IMR-90 (cell line): ENCODE measurements at regions not wholly inside any gene's neighbourhood (a gene's known extent, or its start where the extent isn't known, plus 50 kb on each side); places are given as distances from the start of the nearest gene placed in this dataset.

Experiments used
- ATAC-seq: fragments of 200-7000 bp; cut with Tn5 transposase; 2 replicates; pipeline ENCODE4 v1.9.1; 2020; ENCODE audit warnings: low read depth, mild to moderate bottlenecking, moderate library complexity
- BruUV-seq: library from RNA; stranded (reverse); fragments of 400-500 nt; replicated peaks from 2 replicates; lab custom pipeline; 2021; lab: Mats Ljungman, UMichigan
- CTCF ChIA-PET: fragments of 300-600 bp; formaldehyde crosslinking; extraction: SDS; loops from one replicate; lab custom pipeline; 2021; ENCODE audit warnings: antibody characterized with exemption; lab: Yijun Ruan, JAX
- POLR2A ChIA-PET: fragments of 300-600 bp; sonication (Branson Sonifier 250); formaldehyde crosslinking; loops from one replicate; lab custom pipeline; 2022; ENCODE audit warnings: antibody characterized with exemption; ENCODE audit not compliant: unreplicated experiment; lab: Charles Lee
- DNase-seq: peaks from one replicate; pipeline ENCODE4 v3.0.0; 2013
- H2AFZ ChIP-seq: replicated peaks from 2 replicates; pipeline ENCODE3; 2013; ENCODE audit warnings: low read length, mild to moderate bottlenecking; ENCODE audit not compliant: poor library complexity
- H2AK5ac ChIP-seq: 2 replicates; pipeline ENCODE4 v1.6.1; 2013; ENCODE audit warnings: low read depth, low read length, inconsistent platforms
- H2AK9ac ChIP-seq: replicated peaks from 2 replicates; pipeline ENCODE3; 2013; ENCODE audit warnings: mild to moderate bottlenecking, low read depth, low read length, moderate library complexity; ENCODE audit not compliant: poor library complexity
- H2BK120ac ChIP-seq: 2 replicates; pipeline ENCODE4 v1.6.1; 2013; ENCODE audit warnings: low read depth, low read length, inconsistent platforms
- H2BK15ac ChIP-seq: 3 replicates; pipeline ENCODE4 v1.6.1; 2013; ENCODE audit warnings: low read depth, low read length, inconsistent platforms
- H2BK20ac ChIP-seq: 2 replicates; pipeline ENCODE4 v1.6.1; 2013; ENCODE audit warnings: low read depth, mild to moderate bottlenecking, inconsistent platforms, low read length, moderate library complexity
- H2BK5ac ChIP-seq: 2 replicates; pipeline ENCODE4 v1.6.1; 2013; ENCODE audit warnings: mild to moderate bottlenecking, low read depth, low read length, inconsistent platforms; ENCODE audit not compliant: poor library complexity, severe bottlenecking
- H3K14ac ChIP-seq: replicated peaks from 2 replicates; pipeline ENCODE4 v1.6.1; 2013; ENCODE audit warnings: low read depth, low read length, inconsistent platforms
- H3K18ac ChIP-seq: 2 replicates; pipeline ENCODE4 v1.6.1; 2013; ENCODE audit warnings: low read depth, low read length, control low read depth
- H3K23ac ChIP-seq: 2 replicates; pipeline ENCODE4 v1.6.1; 2013; ENCODE audit warnings: low read depth, low read length, inconsistent platforms
- H3K27ac ChIP-seq: 2 replicates; pipeline ENCODE4 v1.5.1; 2013; ENCODE audit warnings: mild to moderate bottlenecking, control low read depth, low read length; ENCODE audit not compliant: insufficient read depth
- H3K27me3 ChIP-seq: 2 replicates; pipeline ENCODE4 v1.6.1; 2013; ENCODE audit warnings: low read length; ENCODE audit not compliant: control insufficient read depth, insufficient read depth
- H3K36me3 ChIP-seq: 2 replicates; pipeline ENCODE4 v1.6.1; 2013; ENCODE audit warnings: low read length, mixed read lengths; ENCODE audit not compliant: control insufficient read depth, insufficient read depth
- H3K4ac ChIP-seq: 2 replicates; pipeline ENCODE4 v1.6.1; 2013; ENCODE audit warnings: low read depth, low read length, inconsistent platforms
- H3K4me1 ChIP-seq: 2 replicates; pipeline ENCODE4 v1.6.1; 2013; ENCODE audit warnings: low read length, mixed read lengths; ENCODE audit not compliant: control insufficient read depth, insufficient read depth
- H3K4me2 ChIP-seq: 2 replicates; pipeline ENCODE4 v1.6.1; 2013; ENCODE audit warnings: low read depth, mild to moderate bottlenecking, control low read depth, low read length, moderate library complexity
- H3K4me3 ChIP-seq: 2 replicates; pipeline ENCODE4 v1.5.1; 2013; ENCODE audit warnings: low read depth, mild to moderate bottlenecking, control low read depth, low read length, moderate library complexity; ENCODE audit not compliant: insufficient read depth
- H3K56ac ChIP-seq: 2 replicates; pipeline ENCODE4 v1.6.1; 2013; ENCODE audit warnings: low read length, inconsistent platforms; ENCODE audit not compliant: insufficient read depth; ENCODE audit errors: extremely low read depth
- H3K79me1 ChIP-seq, 2 experiments: 2 replicates each; pipeline ENCODE4 v1.6.1; 2013; ENCODE audit warnings: low read length in 2 of 2, inconsistent platforms in 1 of 2, low read depth in 1 of 2
- H3K9ac ChIP-seq: 2 replicates; pipeline ENCODE4 v1.6.1; 2013; ENCODE audit warnings: low read depth, low read length, control low read depth
- H3K9me1 ChIP-seq: 2 replicates; pipeline ENCODE4 v1.6.1; 2013; ENCODE audit warnings: low read length, inconsistent platforms; ENCODE audit not compliant: insufficient read depth
- H3K9me3 ChIP-seq: 2 replicates; pipeline ENCODE4 v1.6.1; 2013; ENCODE audit warnings: low read length; ENCODE audit not compliant: control insufficient read depth, insufficient read depth
- H4K20me1 ChIP-seq: 2 replicates; pipeline ENCODE4 v1.6.1; 2013; ENCODE audit warnings: low read length, inconsistent platforms; ENCODE audit not compliant: insufficient read depth
- H4K5ac ChIP-seq: 2 replicates; pipeline ENCODE4 v1.6.1; 2013; ENCODE audit warnings: mild to moderate bottlenecking, low read depth, low read length, control low read depth
- H4K8ac ChIP-seq, 2 experiments: 2 replicates each; pipeline ENCODE4 v1.6.1; 2013; ENCODE audit warnings: low read depth in 2 of 2, low read length in 2 of 2, control low read depth in 1 of 2, inconsistent platforms in 1 of 2
- H4K91ac ChIP-seq: 2 replicates; pipeline ENCODE4 v1.6.1; 2013; ENCODE audit warnings: low read depth, low read length, inconsistent platforms; ENCODE audit not compliant: insufficient read depth
- POLR2A ChIP-seq: IDR thresholded peaks from 2 replicates; pipeline ENCODE4 v1.6.1; 2012; ENCODE audit warnings: mild to moderate bottlenecking, low read depth, low read length
- WGBS, 2 experiments: methylation state at CpG; one replicate each; pipeline versions ENCODE4 v1.1.5 to v1.1.7; 2013; ENCODE audit warnings: missing lambda C conversion rate in 2 of 2; ENCODE audit not compliant: insufficient read length in 1 of 2; ENCODE audit errors: extremely low coverage in 2 of 2; 5-methylcytosine and 5-hydroxymethylcytosine counted together
- dilution Hi-C: fragments of 300-500 bp; cut with HindIII; formaldehyde crosslinking; loops from one replicate; pipeline ENCODE4 v1.14.3; 2018; ENCODE audit warnings: low sequenced_read_pairs; ENCODE audit not compliant: unreplicated experiment
- in situ Hi-C: fragments of 300-500 bp; cut with MboI; formaldehyde crosslinking; loops from 3 replicates; pipeline ENCODE4 v1.14.3; 2019; ENCODE audit warnings: low sequenced_read_pairs, inconsistent platforms, mixed read lengths
- intact Hi-C: fragments of 100-400 bp; cut with micrococcal nuclease; formaldehyde crosslinking; loops from 2 replicates; pipeline ENCODE4 v1.10.0; 2022

DNA sequence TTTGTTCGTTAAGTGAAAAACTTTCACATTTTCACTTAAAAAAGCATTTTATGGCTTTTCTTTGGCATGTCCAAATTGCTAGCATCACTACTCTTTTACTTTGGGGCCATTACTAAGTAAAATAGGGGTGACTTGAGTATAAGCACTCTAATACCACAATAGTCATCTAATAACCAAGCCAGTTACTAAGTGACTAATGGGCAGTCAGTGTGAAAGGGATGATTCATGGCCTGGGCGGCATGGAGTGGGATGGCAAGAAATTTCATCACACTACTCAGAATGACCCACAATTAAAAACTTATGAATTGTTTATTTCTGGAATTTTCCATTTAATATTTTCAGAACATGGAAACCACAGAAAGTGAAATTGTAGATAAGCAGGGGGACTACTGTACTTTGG, 60.9 kb downstream of the BMP15 start:
- H3K9ac ChIP-seq, result no peak overlapping the region
- H2BK15ac ChIP-seq, result no peak overlapping the region
- WGBS, 2 experiments, result no CpG with 5 or more reads among the region's 2 CpGs
- no peak overlapping the region for H4K91ac ChIP-seq
- ATAC-seq (no peak), DNase-seq (no peak)
- TF ChIP-seq POLR2A, result no peak
- no peak overlapping the region for H3K4ac ChIP-seq
- no peak overlapping the region for H3K27ac ChIP-seq
- H2BK20ac ChIP-seq, result no peak overlapping the region
- no peaks in the 10 kb centered on the region for H4K20me1 ChIP-seq
- no peak overlapping the region for H2BK120ac ChIP-seq
- no peak overlapping the region for H3K56ac ChIP-seq
- H3K23ac ChIP-seq, result no peak overlapping the region
- no TSS peak for BruUV-seq
- no peak overlapping the region for H3K4me3 ChIP-seq
- H2AFZ ChIP-seq, result no peak overlapping the region
- CTCF ChIA-PET, result no interaction called here
- no peak overlapping the region for H2AK9ac ChIP-seq
- H3K14ac ChIP-seq, result no peak overlapping the region
- no peak overlapping the region for H4K8ac ChIP-seq
- H3K9me3 ChIP-seq, result no peaks in the 10 kb centered on the region
- H3K9me1 ChIP-seq, result no peaks in the 10 kb centered on the region
- H3K36me3 ChIP-seq, result no peaks in the 10 kb centered on the region
- no peak overlapping the region for H2BK5ac ChIP-seq
- intact Hi-C loops (no loop called here), dilution Hi-C loops (no loop called here), in situ Hi-C loops (no loop called here)
- no peaks in the 10 kb centered on the region for H3K4me1 ChIP-seq
- no peak overlapping the region for H3K4me2 ChIP-seq
- no peak overlapping the region for H4K5ac ChIP-seq
- POLR2A ChIA-PET, result no interaction called here
- no peaks in the 10 kb centered on the region; the same call in 1 of the 2 replicates for H3K27me3 ChIP-seq
- no peak overlapping the region for H2AK5ac ChIP-seq
- no peaks in the 10 kb centered on the region for H3K79me1 ChIP-seq
- no peak overlapping the region for H3K18ac ChIP-seq
